Caco-2 (cell line): ENCODE measurements at regions not wholly inside any gene's neighbourhood (a gene's known extent, or its start where the extent isn't known, plus 50 kb on each side); places are given as distances from the start of the nearest gene placed in this dataset.

ENCODE experiments used
- BruUV-seq: library from RNA; stranded (reverse); fragments of 400-500 nt; replicated peaks from 2 replicates; lab custom pipeline; 2021; lab: Mats Ljungman, UMichigan
- CTCF ChIA-PET: fragments of 300-600 bp; sonication (Branson Sonifier 250); formaldehyde crosslinking; loops from one replicate; lab custom pipeline; 2022; ENCODE audit warnings: antibody characterized with exemption; lab: Charles Lee
- POLR2A ChIA-PET: fragments of 300-600 bp; sonication (Branson Sonifier 250); formaldehyde crosslinking; loops from one replicate; lab custom pipeline; 2022; ENCODE audit warnings: antibody characterized with exemption; lab: Charles Lee
- DNase-seq, 2 experiments: peaks; one replicate each; pipeline versions ENCODE4 v3.0.0 to v3.0.0-alpha.2; 2020 to 2022
- H3K27me3 ChIP-seq: replicated peaks from 2 replicates; pipeline ENCODE4 v1.6.0; 2011; ENCODE audit warnings: low read length; ENCODE audit not compliant: control insufficient read depth, insufficient read depth
- H3K36me3 ChIP-seq: 2 replicates; pipeline ENCODE4 v1.5.1; 2011; ENCODE audit warnings: low read length; ENCODE audit not compliant: control insufficient read depth, insufficient read depth
- H3K4me1 ChIP-seq: fragments of 250-450 bp; sonication (Bioruptor Pico); 2 replicates; pipeline ENCODE4 v1.5.1; 2020; ENCODE audit warnings: mild to moderate bottlenecking
- H3K4me3 ChIP-seq: 2 replicates; pipeline ENCODE4 v1.5.1; 2011; ENCODE audit warnings: low read depth, mild to moderate bottlenecking, control low read depth, low read length
- H3K9me3 ChIP-seq: fragments of 250-450 bp; sonication (Bioruptor Pico); 2 replicates; pipeline ENCODE4 v1.5.1; 2020; ENCODE audit warnings: mild to moderate bottlenecking, moderate library complexity
- H3K27ac Mint-ChIP-seq: one replicate; pipeline ENCODE4 v1.8.0; 2022; ENCODE audit warnings: mixed read lengths; ENCODE audit not compliant: unreplicated experiment
- H3K27me3 Mint-ChIP-seq: one replicate; pipeline ENCODE4 v1.8.0; 2022; ENCODE audit warnings: mixed read lengths; ENCODE audit not compliant: insufficient read depth, unreplicated experiment
- H3K36me3 Mint-ChIP-seq: one replicate; pipeline ENCODE4 v1.8.0; 2022; ENCODE audit warnings: mild to moderate bottlenecking, mixed read lengths; ENCODE audit not compliant: insufficient read depth, unreplicated experiment
- H3K4me1 Mint-ChIP-seq: one replicate; pipeline ENCODE4 v1.8.0; 2022; ENCODE audit warnings: low read depth, mixed read lengths; ENCODE audit not compliant: unreplicated experiment
- H3K4me3 Mint-ChIP-seq: one replicate; pipeline ENCODE4 v1.8.0; 2022; ENCODE audit warnings: mild to moderate bottlenecking, moderate library complexity, mixed read lengths; ENCODE audit not compliant: unreplicated experiment
- H3K9me3 Mint-ChIP-seq: one replicate; pipeline ENCODE4 v1.8.0; 2022; ENCODE audit warnings: mixed read lengths; ENCODE audit not compliant: unreplicated experiment
- CTCF ChIP-seq, 2 experiments: fragments of 200-600 bp in 1 of 2; IDR thresholded peaks; 1 replicate in 1 of 2; 2 replicates in 1 of 2; pipeline versions ENCODE4 v1.5.1 to v1.8.0; 2011 to 2022; ENCODE audit warnings: antibody characterized with exemption in 1 of 2, control low read depth in 1 of 2, inconsistent platforms in 1 of 2, low read depth in 1 of 2, low read length in 1 of 2, mild to moderate bottlenecking in 1 of 2, moderate library complexity in 1 of 2; ENCODE audit not compliant: insufficient read depth in 1 of 2, severe bottlenecking in 1 of 2, unreplicated experiment in 1 of 2
- intact Hi-C: fragments of 100-400 bp; cut with micrococcal nuclease; formaldehyde crosslinking; loops from one replicate; pipeline ENCODE4 v1.10.0; 2022; ENCODE audit not compliant: unreplicated experiment

GRCh38 chr5:152625696-152626095 lies 220.6 kb upstream of the NMUR2 start:
- H3K4me3 ChIP-seq = no peak overlapping the region
- no peak overlapping the region for H3K27ac Mint-ChIP-seq
- no peak overlapping the region for H3K4me3 Mint-ChIP-seq
- TF ChIP-seq CTCF (IDR thresholded peaks at IDR 0.05; ENCODE audit: insufficient read depth in 1 of 2, low read depth in 1 of 2, low read length in 1 of 2, severe bottlenecking in 1 of 2, unreplicated experiment in 1 of 2) = no peak
- H3K4me1 ChIP-seq = peaks cover 7% of the 10 kb centered on the region; the same call in 1 of the 2 replicates
- H3K9me3 Mint-ChIP-seq = no peaks in the 10 kb centered on the region
- no peaks in the 10 kb centered on the region for H3K9me3 ChIP-seq
- H3K4me1 Mint-ChIP-seq = peaks cover 12% of the 10 kb centered on the region
- ChIA-PET POLR2A (no interaction called here), CTCF (no interaction called here)
- H3K36me3 Mint-ChIP-seq = no peaks in the 10 kb centered on the region
- intact Hi-C loops = no loop called here
- H3K27me3 ChIP-seq = no peaks in the 10 kb centered on the region
- no TSS peak for BruUV-seq
- no peak for DNase-seq
- no peaks in the 10 kb centered on the region for H3K27me3 Mint-ChIP-seq
- H3K36me3 ChIP-seq = no peaks in the 10 kb centered on the region

GRCh38 chr5:152631221-152631620 lies 226.1 kb upstream of the NMUR2 start:
- Histone ChIP-seq H3K9me3 (no peaks in the 10 kb centered on the region), H3K4me3 (no peak overlapping the region), H3K36me3 (no peaks in the 10 kb centered on the region), H3K4me1 (no peaks in the 10 kb centered on the region), H3K27me3 (no peaks in the 10 kb centered on the region)
- ChIA-PET CTCF (no interaction called here), POLR2A (no interaction called here)
- H3K36me3 Mint-ChIP-seq = no peaks in the 10 kb centered on the region
- BruUV-seq = no TSS peak
- no peaks in the 10 kb centered on the region for H3K4me1 Mint-ChIP-seq
- H3K27me3 Mint-ChIP-seq = no peaks in the 10 kb centered on the region
- H3K27ac Mint-ChIP-seq = no peak overlapping the region
- H3K9me3 Mint-ChIP-seq = no peaks in the 10 kb centered on the region
- intact Hi-C loops = no loop called here
- TF ChIP-seq CTCF (IDR thresholded peaks at IDR 0.05; ENCODE audit: insufficient read depth in 1 of 2, low read depth in 1 of 2, low read length in 1 of 2, severe bottlenecking in 1 of 2, unreplicated experiment in 1 of 2) = no peak
- H3K4me3 Mint-ChIP-seq = no peak overlapping the region
- no peak for DNase-seq

- H3K36me3 Mint-ChIP-seq = no peaks in the 10 kb centered on the region
- no peaks in the 10 kb centered on the region for H3K9me3 Mint-ChIP-seq
- no peaks in the 10 kb centered on the region for H3K9me3 ChIP-seq
- H3K27me3 ChIP-seq = no peaks in the 10 kb centered on the region
- no peaks in the 10 kb centered on the region for H3K36me3 ChIP-seq
- H3K4me1 ChIP-seq = no peaks in the 10 kb centered on the region
- BruUV-seq = no TSS peak
- no peak overlapping the region for H3K4me3 Mint-ChIP-seq
- H3K27ac Mint-ChIP-seq = no peak overlapping the region
- no peak for DNase-seq
- no peak overlapping the region for H3K4me3 ChIP-seq
- TF ChIP-seq CTCF (IDR thresholded peaks at IDR 0.05; ENCODE audit: insufficient read depth in 1 of 2, low read depth in 1 of 2, low read length in 1 of 2, severe bottlenecking in 1 of 2, unreplicated experiment in 1 of 2) = no peak
- peaks cover under 1% of the 10 kb centered on the region for H3K27me3 Mint-ChIP-seq
- H3K4me1 Mint-ChIP-seq = no peaks in the 10 kb centered on the region
- intact Hi-C loops = no loop called here
- CTCF ChIA-PET = no interaction called here
- POLR2A ChIA-PET = no interaction called here
Measured at GRCh38 chr5:152632360-152632759, 227.3 kb upstream of the NMUR2 start.
